HG02970 (cell line): ENCODE measurements at regions not wholly inside any gene's neighbourhood (a gene's known extent, or its start where the extent isn't known, plus 50 kb on each side); places are given as distances from the start of the nearest gene placed in this dataset.

Source experiments
- ATAC-seq: cut with Tn5 transposase; IDR thresholded peaks from one replicate; pipeline ENCODE4 v1.9.1; 2021; ENCODE audit warnings: mild to moderate bottlenecking, moderate library complexity, moderate number of reproducible peaks; ENCODE audit not compliant: unreplicated experiment, low FRiP score

DNA sequence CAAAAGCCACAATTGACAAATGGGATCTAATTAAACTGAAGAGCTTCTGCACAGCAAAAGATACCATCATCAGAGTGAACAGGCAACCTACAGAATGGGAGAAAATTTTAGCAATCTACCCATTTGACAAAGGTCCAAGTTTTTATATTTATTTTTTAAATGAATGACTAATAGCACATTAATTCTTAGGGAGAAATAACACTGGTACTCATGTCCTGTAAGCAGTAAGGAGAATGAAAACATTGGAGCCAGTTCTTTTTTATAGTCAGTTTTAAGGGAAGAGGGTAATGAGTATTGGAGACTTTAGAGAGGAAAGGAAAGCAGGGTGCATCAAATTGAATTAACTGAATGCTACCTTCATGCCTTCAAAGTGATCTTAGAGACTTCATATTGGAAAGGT, 404.7 kb upstream of the TGFBR2 start:
- ATAC-seq, result no peak

DNA sequence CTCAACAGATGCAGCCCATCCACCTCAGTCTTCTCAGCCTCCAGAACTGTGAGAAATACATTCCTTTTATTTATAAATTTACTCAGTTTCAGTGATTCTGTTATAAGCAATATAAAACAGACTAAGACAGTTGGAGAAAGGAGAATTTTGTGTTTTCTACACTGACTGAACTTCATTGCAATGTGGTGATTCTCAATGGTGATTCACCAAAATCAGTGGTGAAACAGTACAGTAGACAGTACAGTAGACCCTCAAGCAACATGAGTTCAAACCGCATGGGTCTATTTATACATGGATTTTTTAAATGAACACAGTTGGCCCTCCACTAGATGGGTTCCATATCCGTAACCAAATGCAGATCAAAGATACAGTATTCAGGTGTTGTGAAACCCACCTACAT, 403.1 kb upstream of the TGFBR2 start:
- no peak for ATAC-seq

DNA sequence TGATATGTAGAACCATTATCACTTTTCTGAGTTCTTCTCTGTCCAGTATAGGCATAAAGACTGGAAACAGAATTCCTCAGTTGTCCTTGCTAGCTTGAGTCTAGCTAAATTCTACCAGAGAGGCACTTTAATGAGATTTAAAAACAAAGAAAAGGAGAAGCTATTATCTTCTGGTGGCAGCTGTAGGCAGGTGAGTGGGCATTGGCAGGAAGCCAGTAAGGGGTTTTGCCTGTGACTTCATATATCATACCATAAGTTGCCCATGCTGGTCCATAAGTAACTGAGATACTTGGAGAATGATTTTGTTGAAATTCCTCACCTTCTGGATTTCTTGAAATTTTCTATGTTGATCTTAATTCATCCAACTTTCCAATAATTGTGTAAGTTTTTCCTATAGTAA, 402.3 kb upstream of the TGFBR2 start:
- ATAC-seq, result no peak

DNA sequence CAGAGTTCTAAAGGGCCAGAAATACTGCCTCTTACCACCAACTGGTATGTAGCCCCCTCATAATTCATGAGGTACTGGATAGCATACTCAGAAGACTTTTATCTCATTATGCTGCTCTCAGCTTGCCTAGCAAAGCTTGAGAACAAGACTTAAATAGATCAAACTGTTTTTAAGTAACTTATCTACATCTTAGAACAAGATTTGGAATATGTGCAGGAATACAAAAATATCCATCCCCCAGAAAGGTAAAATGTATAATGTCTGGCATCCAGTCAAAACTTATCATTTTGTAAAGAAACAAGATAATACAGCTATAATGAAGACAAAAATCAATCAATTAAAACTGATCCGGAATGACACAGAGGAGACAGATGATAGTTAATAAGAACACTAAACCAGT, 400.4 kb upstream of the TGFBR2 start:
- ATAC-seq, result no peak

DNA sequence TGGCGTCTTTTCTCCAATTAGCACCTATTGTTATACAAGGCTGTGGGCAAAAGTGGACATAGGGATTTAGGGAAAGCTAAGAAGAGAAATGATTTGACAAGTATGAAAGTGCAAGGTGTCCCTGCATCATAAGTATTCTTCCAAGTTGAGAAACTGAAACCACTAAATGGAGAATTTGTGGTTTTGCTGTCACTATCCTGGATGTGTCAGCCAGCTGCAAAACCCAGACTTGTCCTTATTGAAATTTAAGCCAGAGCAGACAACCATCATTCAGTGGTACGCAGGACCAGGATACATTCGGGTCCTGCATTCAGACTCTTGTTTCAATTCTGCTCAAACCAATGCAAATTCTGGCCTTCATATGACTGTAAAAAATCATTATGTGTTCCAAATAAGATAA, 384.8 kb upstream of the TGFBR2 start:
- ATAC-seq, result no peak

DNA sequence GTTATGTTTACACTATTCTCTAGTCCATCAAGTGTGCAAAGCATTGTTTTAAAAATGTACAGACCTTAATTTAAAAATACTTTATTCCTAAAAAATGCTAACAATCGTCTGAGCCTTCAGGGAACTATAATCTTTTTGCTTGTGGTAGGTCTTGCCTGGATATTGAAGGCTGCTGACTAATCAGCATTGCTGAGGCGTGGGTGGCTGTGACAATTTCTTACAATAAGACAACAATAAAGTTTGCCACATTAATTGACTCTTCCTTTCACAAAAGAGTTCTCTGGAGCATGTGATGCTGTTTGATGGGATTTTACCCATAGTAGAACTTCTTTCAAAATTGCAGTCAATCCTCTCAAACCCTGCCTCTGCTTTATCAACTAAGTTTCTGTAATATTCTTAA, 384.0 kb upstream of the TGFBR2 start:
- no peak for ATAC-seq

DNA sequence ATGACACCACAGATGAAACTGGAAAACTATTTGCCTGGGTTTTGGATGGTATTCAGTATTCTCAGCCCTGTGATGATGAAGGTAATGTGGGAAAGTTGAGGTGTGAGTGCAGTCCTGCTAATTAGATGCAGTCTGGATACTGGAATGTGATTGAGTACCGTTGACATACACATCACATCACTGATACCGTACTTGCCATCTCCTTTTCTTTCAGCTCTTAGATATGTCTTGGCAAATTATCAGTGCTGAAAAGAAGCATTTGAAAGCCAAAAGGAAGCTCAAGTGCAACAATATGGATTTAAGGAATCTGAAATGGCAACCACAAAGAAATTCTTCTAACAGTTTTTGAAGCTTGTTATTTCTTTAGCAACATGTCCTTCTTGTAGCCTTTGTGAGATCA, 381.4 kb upstream of the TGFBR2 start:
- no peak for ATAC-seq

DNA sequence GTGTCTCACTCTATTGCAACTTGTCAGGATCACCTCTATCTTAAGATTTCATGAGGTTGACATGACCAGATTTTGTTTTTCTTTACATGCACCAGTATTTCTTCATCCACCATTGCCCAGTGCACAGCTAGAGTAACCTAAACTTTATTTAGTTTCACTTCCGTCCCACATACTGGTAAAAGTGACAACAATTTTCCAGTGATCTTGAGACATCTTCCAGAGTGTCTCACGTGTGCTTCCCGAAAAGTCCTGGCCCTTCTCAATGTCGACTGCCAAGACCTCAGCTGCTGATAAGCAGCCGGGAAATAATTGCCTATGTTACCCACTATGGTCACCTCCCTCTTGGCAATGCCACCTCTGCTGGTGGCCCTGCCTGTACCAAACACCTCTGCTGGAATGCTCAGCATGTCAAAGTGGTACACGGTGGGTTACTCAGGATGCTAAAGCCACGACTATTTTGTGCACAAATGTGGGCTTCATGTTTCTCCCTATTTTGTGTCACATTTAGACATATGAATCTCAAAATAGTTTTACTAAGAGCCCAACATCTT, 379.7 kb upstream of the TGFBR2 start:
- ATAC-seq, result no peak

DNA sequence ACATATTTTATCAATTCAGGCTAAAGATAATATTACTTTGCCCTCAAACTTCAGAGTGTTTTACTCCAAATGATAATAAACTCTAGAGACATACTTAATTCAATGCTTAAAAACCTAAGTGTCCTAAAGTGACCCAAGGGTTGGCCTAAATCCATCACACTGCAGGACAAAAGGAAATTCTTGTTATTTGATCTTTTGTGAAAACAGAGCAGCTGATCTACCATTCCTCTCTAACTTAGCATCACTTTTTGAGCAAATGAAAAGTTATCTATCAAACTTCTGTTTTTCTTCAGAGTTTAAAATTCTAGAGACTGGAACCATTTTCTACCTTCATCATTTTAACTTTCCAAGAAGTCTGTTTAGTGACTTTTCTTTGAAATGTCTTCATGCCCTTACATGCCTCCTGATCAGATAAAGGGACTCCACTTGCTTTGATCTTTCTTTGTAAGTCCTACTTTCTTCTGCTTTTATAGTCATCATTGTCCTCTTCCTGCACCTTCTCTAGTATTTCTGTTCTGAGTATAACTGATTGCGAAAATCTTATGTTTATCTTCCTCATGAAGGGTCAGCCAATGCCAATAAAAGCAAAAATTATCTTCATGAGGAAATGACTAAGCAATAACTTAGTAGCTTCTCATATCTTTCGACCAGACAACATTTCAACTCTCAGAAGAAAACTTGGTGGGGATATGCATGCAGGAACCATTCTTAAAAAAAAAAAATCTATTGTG, 378.7 kb upstream of the TGFBR2 start:
- ATAC-seq, result no peak

DNA sequence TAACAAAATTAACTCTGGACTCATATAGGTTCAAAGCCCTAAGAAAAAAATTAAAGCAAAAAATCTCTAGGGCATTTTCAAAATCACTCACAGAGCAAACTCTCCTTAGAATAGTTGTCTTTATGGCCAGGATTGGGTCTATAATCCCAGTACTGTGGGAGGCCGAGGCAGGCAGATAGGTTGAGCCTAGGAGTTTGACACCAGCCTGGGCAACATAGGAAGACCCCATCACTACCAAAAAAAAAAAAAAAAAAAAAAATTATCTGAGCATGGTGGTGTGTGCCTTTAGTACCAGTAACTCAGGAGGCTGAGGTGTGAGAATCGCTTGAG, 378.1 kb upstream of the TGFBR2 start:
- no peak for ATAC-seq

DNA sequence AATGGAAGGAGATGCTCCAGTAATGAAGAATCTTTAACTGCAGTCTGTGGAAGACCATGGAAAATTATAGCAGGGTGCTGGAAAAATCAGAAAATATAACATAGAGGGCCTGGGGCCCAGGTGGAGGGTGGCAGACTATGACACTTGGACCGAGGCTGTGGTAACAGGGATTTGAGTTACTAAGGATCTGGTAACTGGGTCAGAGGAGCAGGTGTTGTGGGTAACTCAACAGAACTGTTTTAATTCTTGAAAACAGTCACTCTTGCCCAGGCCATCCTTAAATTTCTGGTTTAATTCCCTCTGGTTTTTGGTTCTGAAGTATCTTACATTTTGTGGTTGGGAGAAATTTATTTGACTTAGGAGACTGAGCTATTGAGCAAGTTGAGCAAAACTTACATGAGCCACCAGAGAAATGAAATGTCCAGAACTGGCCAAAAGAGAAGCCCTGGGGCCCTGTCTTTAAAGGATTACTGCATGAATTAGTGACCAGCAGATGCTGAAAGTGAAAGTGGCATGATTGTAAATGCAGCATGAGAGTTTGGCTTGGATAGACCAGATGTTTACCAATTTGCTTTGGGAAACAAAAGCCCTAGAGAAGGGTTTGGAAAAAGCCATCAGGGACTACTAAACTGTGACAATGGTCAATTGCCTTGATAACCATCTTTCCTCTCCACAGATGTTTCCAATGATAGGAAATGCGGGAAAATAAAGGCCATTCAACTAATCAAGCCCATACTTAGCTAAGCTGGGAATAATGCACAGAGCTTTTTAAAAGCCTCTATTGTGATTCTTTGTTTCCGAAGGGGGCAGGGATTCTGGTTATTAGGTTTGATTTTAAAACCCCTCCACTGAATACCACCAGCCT, 374.9 kb upstream of the TGFBR2 start:
- ATAC-seq, result no peak

DNA sequence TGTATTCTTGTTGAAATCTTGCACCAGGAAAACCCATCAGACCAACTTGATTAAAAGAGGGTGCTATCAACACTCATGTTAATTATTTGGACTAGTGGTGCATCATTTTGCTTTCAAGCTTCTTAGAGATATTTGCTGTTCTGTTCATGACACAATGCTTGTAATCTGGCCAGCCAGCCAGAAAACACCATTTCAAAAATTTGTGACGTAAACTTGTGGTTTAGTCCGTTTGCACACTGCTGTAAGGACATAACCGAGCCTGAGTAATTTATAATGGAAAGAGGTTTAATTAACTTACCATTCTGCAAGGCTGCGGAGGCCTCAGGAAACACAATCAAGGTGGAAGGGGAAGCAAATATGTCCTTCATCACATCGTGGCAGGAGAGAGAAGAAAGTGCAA, 374.3 kb upstream of the TGFBR2 start:
- no peak for ATAC-seq

DNA sequence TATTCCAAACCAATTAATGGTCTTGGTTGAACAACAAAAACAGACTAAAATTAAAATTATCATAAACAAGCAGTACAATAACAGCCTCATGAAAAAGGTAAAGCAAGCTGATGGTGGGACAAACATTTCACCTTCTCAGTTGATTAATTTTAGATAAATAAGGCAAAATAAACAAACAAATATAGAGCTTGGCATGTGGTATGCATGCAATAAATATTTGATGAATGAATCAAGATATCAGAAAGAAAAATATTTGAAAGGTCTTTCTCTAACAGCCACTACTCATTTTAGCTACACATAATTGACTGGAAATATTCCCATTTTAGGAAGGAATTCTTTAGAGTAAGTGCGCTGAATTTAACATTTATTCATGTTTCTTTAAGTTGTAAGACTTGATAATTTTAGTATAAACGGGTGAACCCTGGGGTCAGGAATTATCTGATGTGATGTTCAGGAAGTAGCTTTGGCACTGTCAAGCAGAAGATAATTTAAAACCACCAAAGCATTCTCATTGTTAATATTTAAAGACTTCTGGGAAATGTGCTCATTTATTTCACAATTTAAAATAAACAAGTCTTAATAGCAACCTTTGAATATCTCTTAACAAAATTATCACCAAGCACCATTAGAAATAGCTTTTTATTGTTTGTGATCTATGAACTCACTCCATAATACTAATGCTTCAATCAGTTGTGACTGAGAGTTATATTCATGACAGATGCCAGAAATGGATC, 372.3 kb upstream of the TGFBR2 start:
- no peak for ATAC-seq

DNA sequence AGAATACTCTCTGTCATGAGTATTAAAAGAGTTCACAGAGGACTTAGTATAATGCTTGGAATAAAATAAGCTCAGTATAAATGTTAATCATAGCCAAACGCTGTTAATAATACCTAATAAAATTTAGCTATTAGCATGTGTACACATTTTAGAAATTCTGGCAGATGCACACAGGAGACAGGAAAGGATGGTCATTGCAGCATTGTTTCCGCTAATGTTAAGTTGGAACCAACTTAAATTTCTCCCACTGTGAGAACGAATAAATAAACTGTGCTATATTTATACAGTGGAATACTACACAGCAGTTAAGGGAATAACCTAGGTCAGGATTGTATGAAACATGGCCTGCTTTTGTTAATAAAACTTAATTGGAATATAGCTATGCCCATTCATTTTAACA, 370.4 kb upstream of the TGFBR2 start:
- no peak for ATAC-seq

DNA sequence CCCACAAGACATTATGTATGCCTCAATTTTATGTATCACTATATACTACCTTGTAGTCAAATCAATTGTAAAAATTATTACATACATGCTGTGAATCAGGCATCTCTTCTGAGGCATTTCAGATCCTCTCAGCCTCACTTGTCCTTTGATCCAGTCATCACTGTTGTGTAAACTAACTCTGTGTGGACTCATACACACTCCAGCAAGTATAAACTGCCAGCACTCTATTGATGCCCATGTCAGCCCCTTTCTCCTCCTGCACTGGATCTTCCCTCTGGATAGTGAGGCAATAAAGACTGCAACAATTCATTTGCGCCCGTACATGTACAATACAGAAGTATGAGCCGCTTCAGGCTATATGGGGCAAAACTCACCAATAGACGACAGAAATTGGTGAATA, 364.7 kb upstream of the TGFBR2 start:
- no peak for ATAC-seq

DNA sequence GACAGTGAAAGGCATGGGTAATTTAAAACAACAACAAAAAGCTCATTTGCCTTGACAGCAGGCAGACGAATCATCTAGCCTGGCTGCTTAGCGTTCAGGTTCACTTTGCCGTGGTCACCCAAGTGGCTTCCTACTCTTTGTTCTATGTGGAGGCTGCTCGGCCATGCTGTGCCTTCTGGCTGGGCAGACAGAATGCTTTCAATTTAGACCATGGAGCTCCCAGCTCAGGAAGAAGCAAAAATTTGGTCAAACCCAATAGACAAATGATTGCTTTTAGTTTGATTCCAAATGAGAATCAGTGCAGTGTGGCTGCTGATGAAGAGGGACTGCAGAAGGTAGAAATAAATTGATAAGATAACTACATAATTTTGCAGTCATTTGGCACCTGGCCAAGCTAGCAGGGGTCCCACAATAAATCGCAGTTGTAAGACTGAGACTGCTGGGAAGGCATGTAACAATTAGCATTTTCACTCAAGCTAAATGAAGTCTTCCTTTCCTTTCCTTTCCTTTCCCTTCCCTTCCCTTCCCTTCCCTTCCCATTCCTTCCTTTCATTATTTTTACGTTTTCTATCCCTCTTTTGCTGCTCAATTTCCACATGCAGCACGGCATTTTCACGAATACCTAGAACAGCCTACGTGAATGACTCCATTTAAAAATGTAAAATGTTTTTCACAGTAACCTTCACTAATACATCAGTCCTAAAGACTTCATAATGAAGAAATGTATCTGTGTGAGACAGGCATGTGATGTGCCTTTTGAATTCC, 360.4 kb upstream of the TGFBR2 start:
- ATAC-seq, result no peak

DNA sequence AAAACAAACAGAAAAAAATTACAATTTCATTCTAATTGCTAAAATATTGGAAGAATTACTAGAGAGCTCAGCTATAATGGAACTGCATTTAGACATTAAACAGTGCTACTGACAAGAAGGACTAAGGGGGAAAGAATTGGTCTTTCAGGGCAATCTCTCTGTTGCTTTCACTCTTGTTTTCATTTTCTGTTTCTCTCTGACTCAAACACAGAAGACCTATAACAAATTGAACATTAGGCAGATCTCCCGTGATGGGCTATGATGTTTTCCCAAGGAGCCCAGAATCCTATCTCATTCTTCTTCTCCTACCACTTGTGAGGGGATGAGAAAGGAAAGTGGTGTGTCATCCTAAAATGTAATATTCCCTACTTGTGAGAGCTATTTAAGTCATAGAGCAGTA, 358.0 kb upstream of the TGFBR2 start:
- peak; percentile 76 for ATAC-seq

DNA sequence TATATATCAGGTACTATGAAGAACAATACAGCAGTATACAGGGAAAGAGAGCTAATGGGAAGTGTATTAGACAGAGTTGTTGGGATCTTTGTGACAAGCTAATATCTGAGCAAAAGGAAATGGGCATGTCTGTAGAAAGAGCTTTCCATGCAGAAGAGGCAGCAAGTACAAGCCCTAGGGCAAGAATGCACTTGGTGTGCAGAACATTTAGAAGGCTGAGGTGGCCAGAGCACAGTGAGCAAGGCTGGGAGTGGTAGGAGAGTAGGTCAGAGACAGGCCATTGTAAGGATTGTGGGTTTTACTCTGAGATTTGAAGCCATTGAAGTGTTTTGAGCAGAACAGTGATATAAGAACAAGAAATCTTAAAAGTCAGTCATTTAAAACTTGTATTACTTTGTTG, 353.9 kb upstream of the TGFBR2 start:
- no peak for ATAC-seq

DNA sequence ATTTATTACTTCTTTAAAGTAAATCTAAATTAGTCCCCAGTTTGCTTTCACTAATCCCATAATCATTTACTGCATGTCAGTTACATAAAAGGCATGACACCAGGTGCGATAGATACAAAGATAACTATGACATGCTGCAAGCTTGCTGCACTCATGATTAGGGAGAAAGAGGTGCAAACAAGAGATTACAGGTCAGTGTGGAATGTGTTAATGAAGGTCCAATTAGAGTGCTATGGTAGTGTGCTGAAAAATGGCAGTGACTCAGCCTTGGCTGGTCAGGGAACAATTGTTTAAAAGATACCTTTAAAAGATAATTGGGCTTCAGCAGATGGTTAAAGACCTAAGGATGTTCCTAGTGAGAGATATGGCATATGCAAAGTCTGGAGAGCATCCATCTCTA, 352.6 kb upstream of the TGFBR2 start:
- no peak for ATAC-seq

DNA sequence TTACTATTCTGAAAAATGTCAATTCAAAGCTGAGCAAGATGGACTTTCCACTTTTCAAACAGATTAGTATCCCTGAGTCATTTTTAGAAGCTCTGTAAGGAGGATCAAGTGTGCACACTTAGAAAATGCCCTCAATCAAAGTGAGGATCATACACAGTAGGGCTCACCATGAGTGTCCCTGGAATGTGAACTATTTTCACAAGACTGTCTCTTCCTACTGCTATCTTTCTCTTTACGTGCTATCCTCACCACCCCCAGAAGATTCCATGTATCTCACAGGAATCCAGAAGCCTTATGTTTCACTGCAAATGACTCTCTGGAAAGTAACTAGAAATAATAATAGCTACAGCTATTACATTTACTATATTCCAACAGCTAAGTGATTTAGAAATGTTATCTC, 349.9 kb upstream of the TGFBR2 start:
- no peak for ATAC-seq
